Type B pancreatic cell (in vitro differentiated cells): ENCODE measurements at regions not wholly inside any gene's neighbourhood (a gene's known extent, or its start where the extent isn't known, plus 50 kb on each side); places are given as distances from the start of the nearest gene placed in this dataset.
A peak's percentile ranks its signal among the peaks of the same experiment; 100 is the strongest.

Source experiments
- DNase-seq: peaks from one replicate; pipeline ENCODE4 v3.0.0; 2021; ENCODE audit warnings: mixed read lengths; ENCODE audit not compliant: unreplicated experiment; ENCODE audit errors: extremely low spot score
- H3K27ac Mint-ChIP-seq: 2 replicates; pipeline ENCODE4 v1.8.0; 2021; ENCODE audit warnings: mild to moderate bottlenecking, mixed read lengths
- H3K27me3 Mint-ChIP-seq: 2 replicates; pipeline ENCODE4 v1.8.0; 2021; ENCODE audit warnings: mixed read lengths
- H3K36me3 Mint-ChIP-seq: 2 replicates; pipeline ENCODE4 v1.8.0; 2021; ENCODE audit warnings: mixed read lengths
- H3K4me1 Mint-ChIP-seq: one replicate; pipeline ENCODE4 v1.8.0; 2021; ENCODE audit warnings: mixed read lengths; ENCODE audit not compliant: unreplicated experiment
- H3K4me3 Mint-ChIP-seq: 2 replicates; pipeline ENCODE4 v1.8.0; 2021; ENCODE audit warnings: mild to moderate bottlenecking, mixed read lengths
- H3K9me3 Mint-ChIP-seq: 2 replicates; pipeline ENCODE4 v1.8.0; 2021; ENCODE audit warnings: mixed read lengths
- TF ChIP-seq, protein P1 (sequence below): fragments of 200-600 bp; sonication (generic); conservative IDR thresholded peaks from 2 replicates; pipeline ENCODE4 v1.5.0; 2021; ENCODE audit warnings: antibody characterized with exemption, mild to moderate bottlenecking

DNA sequence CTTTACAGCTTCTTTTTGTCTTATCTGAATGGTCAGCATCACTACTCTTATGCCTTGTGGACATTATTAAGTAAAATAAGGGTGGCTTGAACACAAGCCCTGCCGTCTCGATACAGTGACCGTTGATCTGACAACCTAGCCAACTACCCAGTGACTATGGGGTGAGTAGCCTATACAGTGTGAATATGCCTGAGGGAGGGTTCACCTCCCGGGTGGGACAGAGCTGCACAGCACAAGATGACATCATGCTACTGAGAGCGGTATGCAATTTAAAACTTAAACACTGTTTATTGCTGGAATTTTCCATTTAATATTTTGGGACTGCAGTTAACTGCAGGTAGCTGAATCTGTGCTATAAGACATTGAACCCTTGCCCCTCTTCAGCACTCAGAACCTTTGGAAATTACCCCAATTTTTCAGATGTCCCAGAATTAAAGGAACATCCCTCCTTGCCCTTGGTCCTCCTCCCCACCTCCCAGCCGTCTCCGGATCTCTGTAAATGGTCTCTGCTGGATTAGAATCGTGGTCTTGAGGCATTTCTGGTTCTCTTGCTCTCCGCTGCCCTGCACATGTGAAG lies 618.5 kb downstream of the PTPRU start:
- Mint-ChIP-seq H3K9me3 (no peaks in the 10 kb centered on the region), H3K27ac (no peak overlapping the region), H3K36me3 (no peaks in the 10 kb centered on the region), H3K27me3 (peaks cover 33% of the 10 kb centered on the region), H3K4me3 (no peak overlapping the region), H3K4me1 (peaks cover 24% of the 10 kb centered on the region)
- no peak for DNase-seq
- TF ChIP-seq, protein P1, sequence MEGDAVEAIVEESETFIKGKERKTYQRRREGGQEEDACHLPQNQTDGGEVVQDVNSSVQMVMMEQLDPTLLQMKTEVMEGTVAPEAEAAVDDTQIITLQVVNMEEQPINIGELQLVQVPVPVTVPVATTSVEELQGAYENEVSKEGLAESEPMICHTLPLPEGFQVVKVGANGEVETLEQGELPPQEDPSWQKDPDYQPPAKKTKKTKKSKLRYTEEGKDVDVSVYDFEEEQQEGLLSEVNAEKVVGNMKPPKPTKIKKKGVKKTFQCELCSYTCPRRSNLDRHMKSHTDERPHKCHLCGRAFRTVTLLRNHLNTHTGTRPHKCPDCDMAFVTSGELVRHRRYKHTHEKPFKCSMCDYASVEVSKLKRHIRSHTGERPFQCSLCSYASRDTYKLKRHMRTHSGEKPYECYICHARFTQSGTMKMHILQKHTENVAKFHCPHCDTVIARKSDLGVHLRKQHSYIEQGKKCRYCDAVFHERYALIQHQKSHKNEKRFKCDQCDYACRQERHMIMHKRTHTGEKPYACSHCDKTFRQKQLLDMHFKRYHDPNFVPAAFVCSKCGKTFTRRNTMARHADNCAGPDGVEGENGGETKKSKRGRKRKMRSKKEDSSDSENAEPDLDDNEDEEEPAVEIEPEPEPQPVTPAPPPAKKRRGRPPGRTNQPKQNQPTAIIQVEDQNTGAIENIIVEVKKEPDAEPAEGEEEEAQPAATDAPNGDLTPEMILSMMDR = no peak

DNA sequence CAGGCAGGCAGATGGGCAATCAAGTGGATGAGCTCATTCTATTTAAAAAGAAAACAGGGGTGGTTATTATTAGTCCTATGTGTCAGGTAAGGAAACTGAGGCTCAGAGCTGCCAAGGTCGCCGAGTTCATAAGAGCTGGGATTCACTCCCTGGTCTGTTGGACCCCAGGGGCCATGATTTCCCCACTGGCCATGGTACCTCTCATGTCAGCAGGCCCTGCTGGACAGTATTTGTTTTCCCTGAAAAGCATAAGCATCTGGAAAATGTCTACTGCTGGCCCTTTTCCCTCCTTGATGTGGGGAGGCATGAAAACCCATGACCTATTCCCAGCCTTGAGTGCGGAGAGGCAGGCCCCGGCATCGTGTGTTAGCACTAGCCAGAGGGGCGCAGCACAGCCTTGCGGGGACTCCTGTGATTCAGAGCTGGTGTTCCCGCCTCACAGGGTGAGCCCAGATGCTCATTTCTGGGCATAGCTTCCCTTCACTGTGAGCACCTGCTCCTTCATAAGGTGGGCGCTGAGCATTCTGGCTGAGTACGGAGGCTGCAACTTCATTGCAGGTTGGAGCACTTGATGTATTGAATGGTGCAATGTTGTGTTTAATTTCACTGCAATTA lies 617.5 kb downstream of the PTPRU start:
- TF ChIP-seq, protein P1 = no peak
- no peaks in the 10 kb centered on the region for H3K36me3 Mint-ChIP-seq
- peaks cover 29% of the 10 kb centered on the region for H3K4me1 Mint-ChIP-seq
- no peaks in the 10 kb centered on the region for H3K9me3 Mint-ChIP-seq
- H3K27me3 Mint-ChIP-seq = peaks cover 41% of the 10 kb centered on the region
- H3K27ac Mint-ChIP-seq = no peak overlapping the region
- no peak overlapping the region for H3K4me3 Mint-ChIP-seq
- no peak for DNase-seq

DNA sequence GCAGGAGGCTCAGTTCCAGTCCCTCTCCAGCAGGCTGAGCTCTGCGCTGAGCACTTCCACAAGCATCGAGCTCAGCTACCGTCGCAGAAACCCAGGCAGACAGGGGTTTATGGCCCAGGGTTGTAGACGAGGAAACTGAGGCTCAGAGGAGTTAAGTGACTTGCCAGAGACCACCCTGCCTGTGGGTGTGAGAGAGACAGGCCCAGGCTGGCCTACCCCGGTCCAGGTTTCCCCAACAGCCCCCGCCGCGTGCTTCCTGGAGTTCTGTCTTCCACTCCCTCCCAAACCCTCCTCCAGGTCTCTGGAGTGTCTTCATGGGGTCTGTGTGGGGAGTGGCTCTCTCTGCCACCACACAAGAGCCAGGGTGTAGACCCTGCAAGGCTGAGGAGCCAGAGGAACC lies 615.9 kb downstream of the PTPRU start:
- no peaks in the 10 kb centered on the region for H3K9me3 Mint-ChIP-seq
- H3K4me1 Mint-ChIP-seq = peaks cover 29% of the 10 kb centered on the region
- TF ChIP-seq, protein P1 = no peak
- H3K27ac Mint-ChIP-seq = no peak overlapping the region
- no peak for DNase-seq
- no peaks in the 10 kb centered on the region for H3K36me3 Mint-ChIP-seq
- H3K4me3 Mint-ChIP-seq = no peak overlapping the region
- peaks cover 42% of the 10 kb centered on the region for H3K27me3 Mint-ChIP-seq

DNA sequence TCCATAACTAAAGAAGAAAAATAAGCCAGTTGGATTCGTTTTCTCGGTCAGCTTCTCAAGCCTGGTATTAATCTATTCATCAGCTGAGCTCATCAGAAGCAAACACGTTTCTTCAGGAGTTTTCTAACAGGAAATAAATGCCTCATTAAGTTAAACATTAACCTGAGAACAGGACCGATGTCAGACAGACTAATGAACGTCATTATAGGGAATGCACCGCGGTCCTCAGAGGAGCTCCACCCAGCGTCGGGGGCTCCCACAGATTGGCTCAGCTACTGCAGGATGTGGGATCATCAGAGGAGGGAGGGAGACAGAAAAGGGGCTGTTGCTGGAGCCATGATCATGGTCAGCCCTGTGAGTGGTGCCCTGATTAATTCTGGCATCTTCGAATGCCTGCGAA lies 615.4 kb downstream of the PTPRU start:
- peak overlapping the region; percentile 61 for H3K27ac Mint-ChIP-seq

DNA sequence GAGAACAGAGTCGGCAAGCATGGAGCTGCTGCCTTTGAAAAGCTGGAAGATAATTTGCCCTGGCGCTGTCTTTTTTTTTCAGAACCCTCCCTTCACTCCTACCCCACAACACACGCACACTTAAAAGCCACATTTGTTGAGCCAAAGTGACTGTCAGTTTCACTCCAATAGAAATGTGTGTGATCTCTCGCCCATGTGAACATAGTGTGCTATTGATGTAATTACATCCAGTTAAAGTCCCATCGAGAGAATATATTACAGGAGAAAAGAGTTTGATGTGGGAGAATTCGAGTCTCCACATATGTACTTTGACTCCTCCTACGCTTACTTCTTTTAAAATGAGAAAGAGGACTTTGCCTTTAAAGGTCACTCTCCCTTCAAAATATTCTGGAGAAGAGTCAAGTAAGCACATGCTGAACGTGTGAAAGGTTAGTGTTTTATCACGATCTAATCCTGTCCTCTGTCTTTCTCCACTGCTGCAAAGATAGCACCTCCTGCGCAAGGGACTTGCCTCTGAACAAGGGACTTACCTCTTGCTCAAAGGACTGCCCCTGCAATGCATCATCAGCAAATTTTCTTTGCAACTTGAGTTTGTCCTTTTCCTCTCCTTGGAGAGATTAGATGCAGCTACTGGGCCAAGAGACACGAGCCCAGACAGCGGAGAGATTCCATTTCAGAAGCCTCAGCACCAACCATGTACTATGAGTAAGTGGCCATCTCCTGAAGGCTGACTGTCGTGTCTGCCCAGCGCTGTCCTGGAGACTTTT lies 613.9 kb downstream of the PTPRU start:
- H3K36me3 Mint-ChIP-seq = no peaks in the 10 kb centered on the region
- H3K27ac Mint-ChIP-seq = no peak overlapping the region
- H3K9me3 Mint-ChIP-seq = no peaks in the 10 kb centered on the region
- DNase-seq = no peak
- peaks cover 22% of the 10 kb centered on the region for H3K4me1 Mint-ChIP-seq
- no peak overlapping the region for H3K4me3 Mint-ChIP-seq
- H3K27me3 Mint-ChIP-seq = peaks cover 39% of the 10 kb centered on the region
- TF ChIP-seq, protein P1 = no peak

More for the DNA sequence above, 615.4 kb downstream of the PTPRU start:
- no peak for DNase-seq
- Mint-ChIP-seq H3K9me3 (no peaks in the 10 kb centered on the region), H3K4me3 (peak overlapping the region; percentile 51), H3K4me1 (peaks cover 29% of the 10 kb centered on the region), H3K27me3 (peaks cover 42% of the 10 kb centered on the region), H3K36me3 (no peaks in the 10 kb centered on the region)
- TF ChIP-seq, protein P1 = no peak
